Activated CD8-positive, alpha-beta T cell treated with anti-CD3 and anti-CD28 coated beads for 36 hours (primary cell): ENCODE measurements at regions not wholly inside any gene's neighbourhood (a gene's known extent, or its start where the extent isn't known, plus 50 kb on each side); places are given as distances from the start of the nearest gene placed in this dataset.

ENCODE experiments used
- ATAC-seq: fragments of 200-7000 bp; cut with Tn5 transposase; one replicate; pipeline ENCODE4 v1.10.0; 2021; ENCODE audit warnings: mild to moderate bottlenecking, moderate library complexity
- CTCF ChIA-PET: fragments of 350-600 bp; sonication (Branson Sonifier 250); formaldehyde crosslinking; loops from one replicate; lab custom pipeline; 2021; ENCODE audit warnings: antibody characterized with exemption; lab: Charles Lee
- POLR2A ChIA-PET: fragments of 350-600 bp; sonication (Branson Sonifier 250); formaldehyde crosslinking; loops from one replicate; lab custom pipeline; 2021; ENCODE audit warnings: antibody characterized with exemption; lab: Charles Lee
- DNase-seq: peaks from one replicate; pipeline ENCODE4 v3.0.0-alpha.2; 2020
- H3K27ac Mint-ChIP-seq: one replicate; pipeline ENCODE4 v1.8.0; 2021; ENCODE audit warnings: mild to moderate bottlenecking, mixed read lengths
- H3K27me3 Mint-ChIP-seq: one replicate; pipeline ENCODE4 v1.8.0; 2021; ENCODE audit warnings: mixed read lengths
- H3K36me3 Mint-ChIP-seq: one replicate; pipeline ENCODE4 v1.8.0; 2021; ENCODE audit warnings: low read depth, mixed read lengths
- H3K4me1 Mint-ChIP-seq: one replicate; pipeline ENCODE4 v1.8.0; 2021; ENCODE audit warnings: low read depth, mixed read lengths
- H3K4me3 Mint-ChIP-seq: one replicate; pipeline ENCODE4 v1.8.0; 2021; ENCODE audit warnings: mild to moderate bottlenecking, moderate library complexity, mixed read lengths
- H3K9me3 Mint-ChIP-seq: one replicate; pipeline ENCODE4 v1.8.0; 2021; ENCODE audit warnings: mixed read lengths
- CTCF ChIP-seq: fragments of 200-600 bp; IDR thresholded peaks from one replicate; pipeline ENCODE4 v1.8.0; 2022; ENCODE audit warnings: antibody characterized with exemption, mild to moderate bottlenecking
- intact Hi-C: fragments of 100-400 bp; cut with micrococcal nuclease; formaldehyde crosslinking; loops from one replicate; pipeline ENCODE4 v1.10.0; 2022

GRCh38 chr18:53790786-53791185 lies 433.7 kb downstream of the MBD2 start:
- CTCF ChIA-PET = no interaction called here
- intact Hi-C loops = no loop called here
- Mint-ChIP-seq H3K4me1 (no peaks in the 10 kb centered on the region), H3K27me3 (no peaks in the 10 kb centered on the region), H3K9me3 (peaks cover 2% of the 10 kb centered on the region), H3K36me3 (no peaks in the 10 kb centered on the region), H3K4me3 (no peak overlapping the region), H3K27ac (no peak overlapping the region)
- DNase-seq = no peak
- ATAC-seq = no peak
- no peak for TF ChIP-seq CTCF
- POLR2A ChIA-PET = no interaction called here

DNA sequence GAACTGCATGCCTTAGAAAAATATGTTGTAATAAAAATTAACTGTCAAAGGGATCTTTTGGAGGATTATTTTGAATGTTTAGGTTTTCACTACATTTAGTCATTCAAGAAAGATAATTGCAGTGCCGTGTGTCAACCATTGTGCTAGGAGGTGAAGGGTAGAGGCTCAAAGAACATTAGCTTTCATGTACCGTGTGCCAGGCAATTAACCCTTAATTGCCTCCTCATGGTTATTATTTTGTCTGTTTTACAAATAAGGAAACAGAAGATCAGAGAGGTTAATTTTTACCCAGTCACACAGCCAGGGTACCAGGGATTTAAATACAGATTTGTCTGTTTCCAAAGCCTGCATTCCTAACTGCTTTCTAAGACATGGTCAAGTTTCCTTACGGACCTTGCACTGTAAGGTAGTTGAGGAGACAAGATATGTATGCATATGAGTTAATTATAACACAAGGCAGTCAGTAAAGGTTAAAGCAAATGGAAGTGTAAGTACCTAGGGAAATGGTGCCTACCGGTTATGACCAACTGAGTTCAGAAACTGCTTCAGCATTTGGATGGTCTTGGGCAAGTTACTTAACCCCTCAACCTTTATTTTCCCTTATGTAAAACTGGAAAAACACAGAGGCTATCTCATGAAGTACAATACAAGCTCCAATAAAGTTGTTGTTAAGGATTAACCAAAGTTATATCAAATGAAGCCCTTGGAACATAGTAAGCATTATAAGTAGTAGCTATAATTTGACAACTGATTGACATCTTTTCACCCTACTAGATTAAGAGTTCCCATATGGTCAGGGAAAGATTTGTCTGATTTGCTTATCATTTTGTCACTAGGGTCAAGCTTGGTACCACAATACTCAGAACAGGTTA lies 434.9 kb downstream of the MBD2 start:
- no peak overlapping the region for H3K4me3 Mint-ChIP-seq
- DNase-seq = no peak
- no peak for TF ChIP-seq CTCF

GRCh38 chr18:53785811-53786210 lies 438.7 kb downstream of the MBD2 start:
- Mint-ChIP-seq H3K36me3 (no peaks in the 10 kb centered on the region), H3K4me1 (no peaks in the 10 kb centered on the region), H3K9me3 (peaks cover 2% of the 10 kb centered on the region), H3K27me3 (no peaks in the 10 kb centered on the region), H3K4me3 (no peak overlapping the region), H3K27ac (no peak overlapping the region)
- ChIA-PET POLR2A (no interaction called here), CTCF (no interaction called here)
- TF ChIP-seq CTCF = no peak
- DNase-seq (no peak), ATAC-seq (no peak)
- intact Hi-C loops = no loop called here

More for the DNA sequence above, 434.9 kb downstream of the MBD2 start:
- Mint-ChIP-seq H3K36me3 (no peaks in the 10 kb centered on the region), H3K27me3 (no peaks in the 10 kb centered on the region), H3K27ac (no peak overlapping the region), H3K4me1 (no peaks in the 10 kb centered on the region), H3K9me3 (peaks cover 2% of the 10 kb centered on the region)
- ATAC-seq = no peak
- POLR2A ChIA-PET = no interaction called here
- CTCF ChIA-PET = no interaction called here
- intact Hi-C loops = no loop called here

DNA sequence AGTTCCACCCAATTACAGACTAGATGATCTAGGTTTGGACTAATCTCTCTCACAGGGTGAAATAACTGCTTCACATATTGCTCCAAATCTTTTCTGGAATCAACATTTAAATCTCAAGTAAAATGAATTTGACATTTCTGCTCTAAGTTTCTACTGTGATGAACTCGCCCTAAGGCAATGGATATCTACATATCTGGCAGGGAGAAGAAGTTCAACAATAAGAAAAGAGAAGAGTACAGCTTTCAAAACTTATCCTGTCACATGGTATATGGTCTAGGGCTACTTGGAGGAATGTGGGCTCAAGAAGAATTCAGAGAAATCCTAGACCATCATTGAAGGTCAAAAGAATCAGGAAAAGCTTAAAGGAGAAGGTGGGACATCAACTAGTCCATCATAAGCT lies 440.2 kb downstream of the MBD2 start:
- no peaks in the 10 kb centered on the region for H3K36me3 Mint-ChIP-seq
- no peaks in the 10 kb centered on the region for H3K27me3 Mint-ChIP-seq
- no peak for TF ChIP-seq CTCF
- H3K9me3 Mint-ChIP-seq = peaks cover under 1% of the 10 kb centered on the region
- ChIA-PET POLR2A (no interaction called here), CTCF (interaction anchor here (1.1 kb wide), 1 partner anchor 12 kb away, joined by 3 read pairs; no protein-coding TSS in a partner anchor)
- DNase-seq (no peak), ATAC-seq (no peak)
- H3K4me3 Mint-ChIP-seq = no peak overlapping the region
- no peaks in the 10 kb centered on the region for H3K4me1 Mint-ChIP-seq
- H3K27ac Mint-ChIP-seq = no peak overlapping the region
- intact Hi-C loops = no loop called here

DNA sequence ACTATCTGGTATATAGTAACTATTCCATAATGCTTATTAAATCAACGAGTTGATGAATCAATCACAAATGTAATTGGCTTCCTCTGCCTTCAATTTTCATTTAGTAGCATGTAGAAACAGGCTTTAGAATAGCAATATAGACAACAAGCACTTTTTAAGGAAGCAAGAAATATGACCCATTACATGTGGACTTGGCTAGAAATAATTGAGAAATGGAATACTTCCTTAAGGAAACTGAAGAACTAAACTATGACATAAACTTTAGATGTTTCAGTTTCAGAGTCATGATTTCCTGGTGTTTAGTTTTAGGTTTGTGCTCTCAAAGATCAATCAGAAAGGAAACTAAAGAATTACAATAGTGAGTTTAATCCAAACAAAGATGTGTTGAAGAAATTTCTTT lies 443.8 kb downstream of the MBD2 start:
- ATAC-seq = no peak
- no peak overlapping the region for H3K27ac Mint-ChIP-seq
- no peaks in the 10 kb centered on the region for H3K36me3 Mint-ChIP-seq
- peaks cover 2% of the 10 kb centered on the region for H3K9me3 Mint-ChIP-seq
- H3K27me3 Mint-ChIP-seq = no peaks in the 10 kb centered on the region
- intact Hi-C loops = no loop called here
- no peak overlapping the region for H3K4me3 Mint-ChIP-seq
- CTCF ChIA-PET = no interaction called here
- no peak for DNase-seq
- no peaks in the 10 kb centered on the region for H3K4me1 Mint-ChIP-seq
- POLR2A ChIA-PET = no interaction called here
- no peak for TF ChIP-seq CTCF
